K562 (cell line): ENCODE measurements at regions not wholly inside any gene's neighbourhood (a gene's known extent, or its start where the extent isn't known, plus 50 kb on each side); places are given as distances from the start of the nearest gene placed in this dataset.

ENCODE experiments used
- ATAC-seq: fragments of 200-7000 bp; cut with Tn5 transposase; 3 replicates; pipeline ENCODE4 v1.9.1; 2020; ENCODE audit warnings: moderate library complexity
- BruUV-seq: library from RNA; stranded (reverse); fragments of 400-500 nt; replicated peaks from 2 replicates; lab custom pipeline; 2021; lab: Mats Ljungman, UMichigan
- CTCF ChIA-PET: fragments of 300-600 bp; formaldehyde crosslinking; extraction: SDS; loops from one replicate; lab custom pipeline; 2021; ENCODE audit warnings: low intra/inter-chr PET ratio; lab: Yijun Ruan, JAX
- POLR2A ChIA-PET: fragments of 300-600, 350-650 bp; sonication (Branson Sonifier 250); formaldehyde crosslinking; extraction: SDS; loops from one replicate; lab custom pipeline; 2021; ENCODE audit warnings: antibody characterized with exemption, inconsistent platforms; lab: Yijun Ruan, JAX
- DNase-seq, 4 experiments: peaks; one replicate each; pipeline versions ENCODE4 v3.0.0 to v3.0.0-alpha.2; 2011 to 2018; ENCODE audit warnings: low spot score in 3 of 4, mixed read lengths in 3 of 4; ENCODE audit errors: extremely low read depth in 1 of 4
- FAIRE-seq: peaks from 2 replicates; lab custom pipeline; 2011; peaks lifted over from hg19 to GRCh38; lab: Jason Lieb, UNC
- H2AFZ ChIP-seq: 2 replicates; pipeline ENCODE4 v1.6.0; 2011; ENCODE audit warnings: low read depth, low read length, control low read depth, inconsistent platforms
- H3K27ac ChIP-seq: fragments of 200-600 bp; 3 replicates; pipeline ENCODE4 v1.8.0; 2011; ENCODE audit warnings: low read depth, mild to moderate bottlenecking, control low read depth, inconsistent platforms, low read length, moderate library complexity, mixed read lengths; ENCODE audit errors: extremely low read depth
- H3K27me3 ChIP-seq, 2 experiments: fragments of 300-600 bp in 1 of 2; 2 replicates in 1 of 2; 3 replicates in 1 of 2; pipeline versions ENCODE4 v1.6.0 to v1.8.0; 2011; ENCODE audit warnings: inconsistent platforms in 2 of 2, low read length in 2 of 2, mild to moderate bottlenecking in 1 of 2, mixed read lengths in 1 of 2, moderate library complexity in 1 of 2; ENCODE audit not compliant: control insufficient read depth in 2 of 2, insufficient read depth in 2 of 2
- H3K36me3 ChIP-seq: fragments of 300-600 bp; 3 replicates; pipeline ENCODE4 v1.8.0; 2011; ENCODE audit warnings: mild to moderate bottlenecking, low read length, inconsistent platforms; ENCODE audit not compliant: control insufficient read depth, insufficient read depth
- H3K4me1 ChIP-seq, 2 experiments: fragments of 200-600 bp in 1 of 2; replicated peaks in 1 of 2; 2 replicates in 1 of 2; 3 replicates in 1 of 2; pipeline versions ENCODE4 v1.5.1 to v1.8.0; 2011; ENCODE audit warnings: inconsistent platforms in 2 of 2, low read length in 2 of 2, mild to moderate bottlenecking in 1 of 2, mixed read lengths in 1 of 2, moderate library complexity in 1 of 2; ENCODE audit not compliant: control insufficient read depth in 2 of 2, insufficient read depth in 2 of 2
- H3K4me2 ChIP-seq: 2 replicates; pipeline ENCODE4 v1.6.1; 2011; ENCODE audit warnings: low read length, control low read depth, inconsistent platforms, mixed read lengths; ENCODE audit not compliant: insufficient read depth
- H3K4me3 ChIP-seq: fragments of 200-600 bp; sonication (generic), shearing (Covaris generic); 2 replicates; pipeline ENCODE4 v1.5.1; 2016; ENCODE audit warnings: control low read depth, inconsistent platforms
- H3K79me2 ChIP-seq: fragments of 200-600 bp; 3 replicates; pipeline ENCODE4 v1.8.0; 2011; ENCODE audit warnings: low read length, inconsistent platforms; ENCODE audit not compliant: control insufficient read depth, insufficient read depth
- H3K9ac ChIP-seq, 2 experiments: 2 replicates each; pipeline versions ENCODE4 v1.6.0 to v1.6.1; 2011; ENCODE audit warnings: low read depth in 2 of 2, low read length in 2 of 2, control low read depth in 1 of 2, inconsistent platforms in 1 of 2, mild to moderate bottlenecking in 1 of 2, mixed read lengths in 1 of 2; ENCODE audit not compliant: insufficient read depth in 1 of 2
- H3K9me1 ChIP-seq: one replicate; pipeline ENCODE4 v1.6.0; 2011; ENCODE audit warnings: inconsistent platforms, mild to moderate bottlenecking, low read length, moderate library complexity; ENCODE audit not compliant: control insufficient read depth, insufficient read depth
- H3K9me3 ChIP-seq: replicated peaks from 2 replicates; pipeline ENCODE4 v1.5.1; 2011; ENCODE audit warnings: low read depth, low read length, inconsistent platforms; ENCODE audit not compliant: control insufficient read depth, insufficient read depth
- H4K20me1 ChIP-seq: replicated peaks from 2 replicates; pipeline ENCODE4 v1.6.1; 2011; ENCODE audit warnings: low read length, inconsistent platforms, mixed read lengths; ENCODE audit not compliant: control insufficient read depth, insufficient read depth
- BHLHE40 ChIP-seq: IDR thresholded peaks from 2 replicates; pipeline ENCODE4 v1.6.1; 2011; ENCODE audit warnings: low read length, improper control_type of control experiment
- GATAD2A ChIP-seq: fragments of 450-650 bp; IDR thresholded peaks from 2 replicates; pipeline ENCODE4 v1.6.1; 2017
- IRF2 ChIP-seq: sonication (generic); formaldehyde crosslinking; IDR thresholded peaks from 2 replicates; pipeline ENCODE4 v1.8.1; 2022; ENCODE audit warnings: mild to moderate bottlenecking, missing genetic modification reagents
- MIER1 ChIP-seq: fragments of 450-650 bp; IDR thresholded peaks from 2 replicates; pipeline ENCODE4 v1.6.1; 2016; ENCODE audit warnings: antibody characterized with exemption, mild to moderate bottlenecking, low read depth
- PATZ1 ChIP-seq: fragments of 250-450 bp; sonication (Bioruptor Pico); IDR thresholded peaks from 2 replicates; pipeline ENCODE4 v1.5.0; 2020; ENCODE audit warnings: mild to moderate bottlenecking, borderline replicate concordance
- USF2 ChIP-seq: sonication (generic); formaldehyde crosslinking; IDR thresholded peaks from 2 replicates; pipeline ENCODE4 v1.5.0; 2020; ENCODE audit warnings: missing genetic modification reagents
- WGBS: fragments of 100-300 bp; shearing (Covaris generic); methylation state at CpG from one replicate; pipeline ENCODE4 v1.1.6; 2016; ENCODE audit warnings: low coverage, mixed read lengths; ENCODE audit not compliant: insufficient coverage; ENCODE audit errors: missing lambda C conversion rate; 5-methylcytosine and 5-hydroxymethylcytosine counted together
- in situ Hi-C: fragments of 300-500 bp; cut with MboI; formaldehyde crosslinking; loops from 4 replicates; pipeline ENCODE4 v1.15.0; 2018; ENCODE audit warnings: inconsistent platforms, mixed read lengths
- intact Hi-C: fragments of 100-400 bp; cut with micrococcal nuclease; formaldehyde crosslinking; loops from 2 replicates; pipeline ENCODE4 v1.14.2; 2022
- TF ChIP-seq, protein P1 (sequence below): sonication (generic); formaldehyde crosslinking; IDR thresholded peaks from 2 replicates; pipeline ENCODE4 v1.8.0; 2022; ENCODE audit warnings: missing genetic modification reagents, mild to moderate bottlenecking, moderate library complexity, borderline replicate concordance
- TF ChIP-seq, protein P2 (sequence below), 2 experiments: fragments of 450-650 bp; formaldehyde crosslinking in 1 of 2; IDR thresholded peaks; 2 replicates each; pipeline versions ENCODE4 v1.4.0 to v1.6.1; 2014 to 2020; ENCODE audit warnings: mild to moderate bottlenecking in 2 of 2, borderline replicate concordance in 1 of 2, low read depth in 1 of 2

GRCh38 chr17:27984816-27985215 lies 57.7 kb upstream of the NLK start:
- FAIRE-seq (no peak), DNase-seq (peak in 1 of 4 experiments; percentile 24), ATAC-seq (no peak)
- Histone ChIP-seq H2AFZ (peak overlapping the region; percentile 86), H3K4me2 (peak overlapping the region; percentile 64), H3K27ac (peak overlapping the region; percentile 89; the same call in 1 of the 3 replicates), H3K9me1 (no peaks in the 10 kb centered on the region), H3K4me3 (no peak overlapping the region), H3K27me3 (no peaks in the 10 kb centered on the region), H3K9me3 (no peaks in the 10 kb centered on the region), H3K9ac (peak overlapping the region; percentile 46 to 69; a peak in 3 of 4 replicates), H3K79me2 (no peaks in the 10 kb centered on the region), H4K20me1 (no peaks in the 10 kb centered on the region), H3K36me3 (no peaks in the 10 kb centered on the region), H3K4me1 (peaks cover 45 to 60% of the 10 kb centered on the region in 2 experiments)
- BruUV-seq, result no TSS peak
- CTCF ChIA-PET, result no interaction called here
- in situ Hi-C loops (no loop called here), intact Hi-C loops (loop anchor here (5.0 kb wide), 1 partner anchor 93 kb away; the partner anchor contains the start of gene LYRM9)
- 41% methylated on average over 6 of the region's 6 CpGs for WGBS
- POLR2A ChIA-PET, result interaction anchor here (1.2 to 2.6 kb wide), 2 partner anchors 13 to 895 kb away, joined by 3 to 12 read pairs; no protein-coding TSS in a partner anchor
- TF ChIP-seq IRF2 (CRISPR knock-in tag), result no peak
- TF ChIP-seq, protein P1, sequence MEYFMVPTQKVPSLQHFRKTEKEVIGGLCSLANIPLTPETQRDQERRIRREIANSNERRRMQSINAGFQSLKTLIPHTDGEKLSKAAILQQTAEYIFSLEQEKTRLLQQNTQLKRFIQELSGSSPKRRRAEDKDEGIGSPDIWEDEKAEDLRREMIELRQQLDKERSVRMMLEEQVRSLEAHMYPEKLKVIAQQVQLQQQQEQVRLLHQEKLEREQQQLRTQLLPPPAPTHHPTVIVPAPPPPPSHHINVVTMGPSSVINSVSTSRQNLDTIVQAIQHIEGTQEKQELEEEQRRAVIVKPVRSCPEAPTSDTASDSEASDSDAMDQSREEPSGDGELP (CRISPR knock-in tag), result peak; percentile 17; the same call in 1 of the 2 replicates
- no peak for TF ChIP-seq PATZ1 (CRISPR knock-in tag)
- no peak for TF ChIP-seq MIER1
- TF ChIP-seq USF2 (CRISPR knock-in tag), result peak; percentile 31; the same call in 1 of the 2 replicates
- TF ChIP-seq GATAD2A, result no peak
- TF ChIP-seq, protein P2, sequence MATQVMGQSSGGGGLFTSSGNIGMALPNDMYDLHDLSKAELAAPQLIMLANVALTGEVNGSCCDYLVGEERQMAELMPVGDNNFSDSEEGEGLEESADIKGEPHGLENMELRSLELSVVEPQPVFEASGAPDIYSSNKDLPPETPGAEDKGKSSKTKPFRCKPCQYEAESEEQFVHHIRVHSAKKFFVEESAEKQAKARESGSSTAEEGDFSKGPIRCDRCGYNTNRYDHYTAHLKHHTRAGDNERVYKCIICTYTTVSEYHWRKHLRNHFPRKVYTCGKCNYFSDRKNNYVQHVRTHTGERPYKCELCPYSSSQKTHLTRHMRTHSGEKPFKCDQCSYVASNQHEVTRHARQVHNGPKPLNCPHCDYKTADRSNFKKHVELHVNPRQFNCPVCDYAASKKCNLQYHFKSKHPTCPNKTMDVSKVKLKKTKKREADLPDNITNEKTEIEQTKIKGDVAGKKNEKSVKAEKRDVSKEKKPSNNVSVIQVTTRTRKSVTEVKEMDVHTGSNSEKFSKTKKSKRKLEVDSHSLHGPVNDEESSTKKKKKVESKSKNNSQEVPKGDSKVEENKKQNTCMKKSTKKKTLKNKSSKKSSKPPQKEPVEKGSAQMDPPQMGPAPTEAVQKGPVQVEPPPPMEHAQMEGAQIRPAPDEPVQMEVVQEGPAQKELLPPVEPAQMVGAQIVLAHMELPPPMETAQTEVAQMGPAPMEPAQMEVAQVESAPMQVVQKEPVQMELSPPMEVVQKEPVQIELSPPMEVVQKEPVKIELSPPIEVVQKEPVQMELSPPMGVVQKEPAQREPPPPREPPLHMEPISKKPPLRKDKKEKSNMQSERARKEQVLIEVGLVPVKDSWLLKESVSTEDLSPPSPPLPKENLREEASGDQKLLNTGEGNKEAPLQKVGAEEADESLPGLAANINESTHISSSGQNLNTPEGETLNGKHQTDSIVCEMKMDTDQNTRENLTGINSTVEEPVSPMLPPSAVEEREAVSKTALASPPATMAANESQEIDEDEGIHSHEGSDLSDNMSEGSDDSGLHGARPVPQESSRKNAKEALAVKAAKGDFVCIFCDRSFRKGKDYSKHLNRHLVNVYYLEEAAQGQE (IDR thresholded peaks at IDR 0.05; ENCODE audit: borderline replicate concordance), result no peak
- TF ChIP-seq, protein P2 (CRISPR knock-in tag; IDR thresholded peaks at IDR 0.05; ENCODE audit: low read depth), result 0 out of 2 replicates have a peak, but pooled peaks have one; percentile 37
- peak; percentile 83 for TF ChIP-seq BHLHE40
